ENCODE measurements at regions not wholly inside any gene's neighbourhood (a gene's known extent, or its start where the extent isn't known, plus 50 kb on each side); places are given as distances from the start of the nearest gene placed in this dataset.

GRCh38 chr2:183993052-183993451 is 605.3 kb upstream of the ZNF804A start:
- Histone ChIP-seq H2AFZ (ENCODE audit: low read depth, low read length) (no peak overlapping the region), H3K27me3 (ENCODE audit: insufficient read depth, low read depth, low read length) (no peaks in the 10 kb centered on the region), H4K20me1 (ENCODE audit: insufficient read depth) (no peaks in the 10 kb centered on the region), H3K9ac (ENCODE audit: low read length) (no peak overlapping the region), H3K36me3 (ENCODE audit: insufficient read depth, low read length) (no peaks in the 10 kb centered on the region), H3K9me3 (ENCODE audit: low read length) (no peaks in the 10 kb centered on the region), H3K4me2 (ENCODE audit: low read length) (no peak overlapping the region), H3K79me2 (replicated peaks; ENCODE audit: insufficient read depth, low read length) (no peaks in the 10 kb centered on the region), H3K4me3 (ENCODE audit: low read length) (no peak overlapping the region), H3F3A (ENCODE audit: insufficient read depth, low read length, poor library complexity, severe bottlenecking) (no peaks in the 10 kb centered on the region), H3K9me2 (ENCODE audit: insufficient read depth, low read length) (no peaks in the 10 kb centered on the region), H3K27ac (ENCODE audit: low read length) (no peak overlapping the region)
- TF ChIP-seq RAD21 (conservative IDR thresholded peaks at IDR 0.05), result no peak
- no peak for TF ChIP-seq POLR2AphosphoS5 (IDR thresholded peaks at IDR 0.05)
- TF ChIP-seq, protein P1, sequence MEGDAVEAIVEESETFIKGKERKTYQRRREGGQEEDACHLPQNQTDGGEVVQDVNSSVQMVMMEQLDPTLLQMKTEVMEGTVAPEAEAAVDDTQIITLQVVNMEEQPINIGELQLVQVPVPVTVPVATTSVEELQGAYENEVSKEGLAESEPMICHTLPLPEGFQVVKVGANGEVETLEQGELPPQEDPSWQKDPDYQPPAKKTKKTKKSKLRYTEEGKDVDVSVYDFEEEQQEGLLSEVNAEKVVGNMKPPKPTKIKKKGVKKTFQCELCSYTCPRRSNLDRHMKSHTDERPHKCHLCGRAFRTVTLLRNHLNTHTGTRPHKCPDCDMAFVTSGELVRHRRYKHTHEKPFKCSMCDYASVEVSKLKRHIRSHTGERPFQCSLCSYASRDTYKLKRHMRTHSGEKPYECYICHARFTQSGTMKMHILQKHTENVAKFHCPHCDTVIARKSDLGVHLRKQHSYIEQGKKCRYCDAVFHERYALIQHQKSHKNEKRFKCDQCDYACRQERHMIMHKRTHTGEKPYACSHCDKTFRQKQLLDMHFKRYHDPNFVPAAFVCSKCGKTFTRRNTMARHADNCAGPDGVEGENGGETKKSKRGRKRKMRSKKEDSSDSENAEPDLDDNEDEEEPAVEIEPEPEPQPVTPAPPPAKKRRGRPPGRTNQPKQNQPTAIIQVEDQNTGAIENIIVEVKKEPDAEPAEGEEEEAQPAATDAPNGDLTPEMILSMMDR (IDR thresholded peaks at IDR 0.05; ENCODE audit: poor library complexity, severe bottlenecking), result no peak
- no peak for TF ChIP-seq TAF1 (IDR thresholded peaks at IDR 0.05; ENCODE audit: low read depth)
- no peak for TF ChIP-seq SMC3 (conservative IDR thresholded peaks at IDR 0.05; ENCODE audit: poor library complexity)
- TF ChIP-seq REST (IDR thresholded peaks at IDR 0.05; ENCODE audit: borderline replicate concordance), result no peak
- TF ChIP-seq EP300 (conservative IDR thresholded peaks at IDR 0.05; ENCODE audit: poor library complexity, severe bottlenecking), result no peak
- no peak for TF ChIP-seq EZH2 (IDR thresholded peaks at IDR 0.05; ENCODE audit: borderline replicate concordance, insufficient read depth, low read length, poor library complexity, severe bottlenecking)
- TF ChIP-seq MXI1 (conservative IDR thresholded peaks at IDR 0.05; ENCODE audit: poor library complexity, severe bottlenecking), result no peak

- H3K36me3 ChIP-seq (ENCODE audit: insufficient read depth, low read length), result no peaks in the 10 kb centered on the region
- H3K9ac ChIP-seq (ENCODE audit: low read length), result no peak overlapping the region
- H3K9me3 ChIP-seq (ENCODE audit: low read length), result no peaks in the 10 kb centered on the region
- no peaks in the 10 kb centered on the region for H3F3A ChIP-seq (ENCODE audit: insufficient read depth, low read length, poor library complexity, severe bottlenecking)
- H3K27me3 ChIP-seq (ENCODE audit: insufficient read depth, low read depth, low read length), result no peaks in the 10 kb centered on the region
- H3K4me2 ChIP-seq (ENCODE audit: low read length), result no peak overlapping the region
- H4K20me1 ChIP-seq (ENCODE audit: insufficient read depth), result no peaks in the 10 kb centered on the region
- no peak overlapping the region for H2AFZ ChIP-seq (ENCODE audit: low read depth, low read length)
- no peak overlapping the region for H3K27ac ChIP-seq (ENCODE audit: low read length)
- TF ChIP-seq EP300 (conservative IDR thresholded peaks at IDR 0.05; ENCODE audit: poor library complexity, severe bottlenecking), result no peak
- TF ChIP-seq REST (IDR thresholded peaks at IDR 0.05; ENCODE audit: borderline replicate concordance), result no peak
- TF ChIP-seq RAD21 (conservative IDR thresholded peaks at IDR 0.05), result no peak
- TF ChIP-seq MXI1 (conservative IDR thresholded peaks at IDR 0.05; ENCODE audit: poor library complexity, severe bottlenecking), result no peak
- TF ChIP-seq, protein P1 (IDR thresholded peaks at IDR 0.05; ENCODE audit: poor library complexity, severe bottlenecking), result no peak
- no peak for TF ChIP-seq SMC3 (conservative IDR thresholded peaks at IDR 0.05; ENCODE audit: poor library complexity)
- TF ChIP-seq EZH2 (IDR thresholded peaks at IDR 0.05; ENCODE audit: borderline replicate concordance, insufficient read depth, low read length, poor library complexity, severe bottlenecking), result no peak
- no peak for TF ChIP-seq POLR2AphosphoS5 (IDR thresholded peaks at IDR 0.05)
- TF ChIP-seq TAF1 (IDR thresholded peaks at IDR 0.05; ENCODE audit: low read depth), result no peak
- H3K9me2 ChIP-seq (ENCODE audit: insufficient read depth, low read length), result no peaks in the 10 kb centered on the region
- H3K4me3 ChIP-seq (ENCODE audit: low read length), result no peak overlapping the region
- no peaks in the 10 kb centered on the region for H3K79me2 ChIP-seq (replicated peaks; ENCODE audit: insufficient read depth, low read length)
Measured at GRCh38 chr2:183995632-183996031, 602.7 kb upstream of the ZNF804A start.
